Mucosa of gallbladder (tissue), 1 donor: ENCODE measurements at regions not wholly inside any gene's neighbourhood (a gene's known extent, or its start where the extent isn't known, plus 50 kb on each side); places are given as distances from the start of the nearest gene placed in this dataset.
"Not testable (repeated sequence)": the region's sequence is repeated elsewhere in the genome, so short reads cannot be mapped to it uniquely, and the experiment has no call there.

Experiments
- DNase-seq: peaks from one replicate; pipeline ENCODE4 v3.0.0-alpha.2; 2020; ENCODE audit warnings: low spot score
- donor health status: DM: no; HTN: no; CAD: no.

GRCh38 chr9:79382458-79382857, 189.3 kb upstream of the TLE4 start:
- DNase-seq, result no peak

GRCh38 chr9:79383096-79383495, 188.7 kb upstream of the TLE4 start:
- DNase-seq, result no peak

- no peak for DNase-seq
Measured at GRCh38 chr9:79384091-79384490, 187.7 kb upstream of the TLE4 start.

GRCh38 chr9:79384501-79384900, 187.3 kb upstream of the TLE4 start:
- DNase-seq, result no peak

- no peak for DNase-seq
Measured at GRCh38 chr9:79387101-79387835, 184.5 kb upstream of the TLE4 start.

GRCh38 chr9:79390077-79390698, 181.6 kb upstream of the TLE4 start:
- DNase-seq, result no peak

- DNase-seq, result no peak
Measured at GRCh38 chr9:79390781-79391770, 180.7 kb upstream of the TLE4 start.

- DNase-seq, result no peak
Measured at GRCh38 chr9:79395228-79395627, 176.5 kb upstream of the TLE4 start.

DNA sequence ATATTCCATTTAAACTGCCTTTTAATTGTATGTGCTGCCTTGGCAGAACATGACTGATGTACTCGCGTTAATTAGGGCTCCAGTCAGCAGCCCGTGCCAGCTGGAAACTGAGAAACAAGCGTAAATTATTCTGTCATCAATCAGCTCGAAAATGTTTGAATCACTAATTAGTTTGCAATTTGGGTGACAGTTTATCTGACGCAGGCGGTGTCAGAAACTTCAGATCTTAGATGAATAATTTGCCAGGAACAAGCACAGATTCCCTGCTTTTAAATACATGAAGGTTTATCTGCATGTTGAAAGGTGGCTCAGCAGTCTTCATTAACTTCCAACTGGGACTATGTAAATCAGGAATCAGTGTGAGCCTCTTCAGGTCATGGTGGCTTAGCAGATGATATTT, 176.0 kb upstream of the TLE4 start:
- no peak for DNase-seq

- no peak for DNase-seq
Measured at GRCh38 chr9:79396168-79396567, 175.6 kb upstream of the TLE4 start.

- no peak for DNase-seq
Measured at GRCh38 chr9:79403495-79403894, 168.3 kb upstream of the TLE4 start.

DNA sequence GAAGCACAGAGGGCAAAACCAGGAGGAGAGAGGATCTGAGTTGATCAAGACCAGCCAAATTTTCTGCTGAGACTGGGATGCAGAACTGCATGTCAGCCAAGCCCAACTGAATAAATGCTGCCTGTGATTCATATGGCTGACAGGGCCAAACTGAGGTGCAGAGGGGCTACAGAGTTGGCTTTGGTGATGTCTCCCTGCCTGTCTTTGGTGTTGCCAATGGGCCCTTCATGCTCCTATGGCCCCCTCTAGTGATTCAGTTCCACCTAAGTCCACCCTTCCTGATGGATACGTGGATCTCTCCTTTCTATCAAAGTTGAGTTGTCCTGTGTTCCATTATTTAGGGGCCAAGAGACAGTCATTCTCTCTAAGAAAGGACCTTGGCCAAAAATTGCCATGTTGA, 163.6 kb upstream of the TLE4 start:
- no peak for DNase-seq

DNA sequence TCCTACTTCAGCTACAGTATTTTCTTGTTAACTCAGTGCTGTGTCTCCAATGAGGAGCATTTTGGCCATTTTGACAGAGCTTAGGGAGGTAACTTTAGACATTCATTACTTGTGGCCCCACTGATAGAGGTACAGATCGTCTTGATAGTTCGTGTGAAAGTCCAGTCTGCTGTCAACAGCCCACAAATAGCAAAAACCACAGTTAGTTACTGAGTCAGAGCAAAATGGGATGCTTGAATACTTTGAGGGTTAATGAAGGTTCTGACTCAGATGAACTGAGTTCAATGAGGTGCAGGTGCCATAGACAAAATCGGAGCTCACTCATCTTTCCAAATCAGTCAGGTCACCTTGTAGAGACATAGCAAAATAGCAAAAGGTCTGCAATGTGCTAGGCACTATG, 163.1 kb upstream of the TLE4 start:
- DNase-seq, result no peak

- no peak for DNase-seq
Measured at GRCh38 chr9:79409182-79409823, 162.5 kb upstream of the TLE4 start.

DNA sequence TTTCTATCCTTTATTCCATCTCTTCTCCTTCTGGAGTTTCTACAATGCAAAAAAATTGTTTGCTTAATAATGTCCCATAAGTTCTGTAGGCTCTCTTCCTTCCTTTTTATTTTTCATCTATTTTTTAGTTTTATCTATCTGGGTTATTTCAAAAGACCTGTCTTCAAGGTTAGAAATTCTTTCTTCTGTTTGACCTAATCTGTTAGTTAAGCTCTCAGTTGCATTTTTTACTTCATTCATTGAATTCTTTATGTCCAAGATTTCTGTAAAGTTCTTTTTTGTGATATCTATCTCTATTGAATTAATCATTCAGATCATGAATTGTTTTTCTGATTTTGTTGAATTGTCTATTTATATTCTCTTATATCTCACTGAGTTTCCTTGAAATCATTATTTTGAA, 145.9 kb upstream of the TLE4 start:
- no peak for DNase-seq

GRCh38 chr9:79428422-79428821, 143.3 kb upstream of the TLE4 start:
- DNase-seq, result no peak

DNA sequence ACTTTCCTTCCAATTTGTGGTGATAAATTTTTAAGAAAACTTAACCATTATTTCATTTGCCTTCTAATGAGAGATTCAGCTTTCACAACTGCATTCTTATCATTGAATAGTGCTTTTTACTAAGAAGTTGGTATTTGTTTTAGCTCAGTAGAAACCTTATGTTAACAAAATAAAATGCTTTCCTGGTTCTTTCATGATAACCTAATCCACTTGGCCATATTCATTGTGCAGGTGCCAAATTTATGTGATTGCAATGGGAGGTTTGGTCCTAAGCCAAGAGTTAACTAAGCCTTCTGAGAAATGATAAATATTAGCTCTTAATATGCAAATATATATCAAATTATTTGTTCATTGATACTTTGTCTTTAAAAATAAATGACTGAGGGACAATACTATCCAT, 141.1 kb upstream of the TLE4 start:
- no peak for DNase-seq

GRCh38 chr9:79431019-79431679, 140.6 kb upstream of the TLE4 start:
- DNase-seq, result no peak

DNA sequence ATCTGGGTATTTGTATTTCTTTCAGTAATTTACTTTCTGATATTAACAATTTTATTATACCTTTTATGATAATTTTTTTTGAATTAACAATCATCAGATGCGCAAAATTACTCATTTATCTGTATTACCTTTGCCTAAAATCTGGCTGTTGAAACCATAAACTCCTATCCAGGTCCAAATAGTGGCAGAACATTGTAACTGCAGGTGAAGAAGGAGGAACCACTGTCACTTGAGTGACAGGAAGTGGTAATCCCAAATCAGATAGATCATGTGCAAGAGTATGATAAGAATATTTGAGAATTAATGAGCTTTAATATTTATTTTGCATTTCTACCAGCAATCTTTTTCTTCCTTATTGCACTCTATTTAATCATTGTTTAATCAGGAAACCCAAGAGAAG, 139.3 kb upstream of the TLE4 start:
- DNase-seq, result no peak

DNA sequence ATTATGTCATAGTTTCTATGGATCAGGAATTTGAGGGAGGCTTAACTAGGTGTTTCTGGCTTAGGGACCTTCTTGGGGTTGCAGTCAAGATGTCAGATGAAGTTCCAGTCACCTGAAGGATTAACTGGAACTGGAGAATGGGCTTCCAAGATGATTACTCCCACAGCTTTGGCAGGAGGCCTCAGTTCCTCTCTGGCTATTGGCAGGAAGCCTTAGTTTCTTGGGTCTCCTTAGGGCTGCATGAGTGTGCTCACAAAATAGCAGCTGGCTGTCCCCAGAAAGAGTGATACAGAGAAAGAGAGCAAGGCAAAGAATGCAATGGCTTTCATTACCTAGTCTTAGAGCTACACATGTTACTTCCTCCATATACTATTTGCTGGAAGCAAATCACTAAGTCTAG, 138.1 kb upstream of the TLE4 start:
- DNase-seq, result no peak

- not testable (repeated sequence) for DNase-seq
Measured at GRCh38 chr9:79439221-79439620, 132.5 kb upstream of the TLE4 start.
